Caco-2 (cell line): ENCODE measurements at regions not wholly inside any gene's neighbourhood (a gene's known extent, or its start where the extent isn't known, plus 50 kb on each side); places are given as distances from the start of the nearest gene placed in this dataset.

Experiments used
- BruUV-seq: library from RNA; stranded (reverse); fragments of 400-500 nt; replicated peaks from 2 replicates; lab custom pipeline; 2021; lab: Mats Ljungman, UMichigan
- CTCF ChIA-PET: fragments of 300-600 bp; sonication (Branson Sonifier 250); formaldehyde crosslinking; loops from one replicate; lab custom pipeline; 2022; ENCODE audit warnings: antibody characterized with exemption; lab: Charles Lee
- POLR2A ChIA-PET: fragments of 300-600 bp; sonication (Branson Sonifier 250); formaldehyde crosslinking; loops from one replicate; lab custom pipeline; 2022; ENCODE audit warnings: antibody characterized with exemption; lab: Charles Lee
- DNase-seq, 2 experiments: peaks; one replicate each; pipeline versions ENCODE4 v3.0.0 to v3.0.0-alpha.2; 2020 to 2022
- H3K27me3 ChIP-seq: replicated peaks from 2 replicates; pipeline ENCODE4 v1.6.0; 2011; ENCODE audit warnings: low read length; ENCODE audit not compliant: control insufficient read depth, insufficient read depth
- H3K36me3 ChIP-seq: 2 replicates; pipeline ENCODE4 v1.5.1; 2011; ENCODE audit warnings: low read length; ENCODE audit not compliant: control insufficient read depth, insufficient read depth
- H3K4me1 ChIP-seq: fragments of 250-450 bp; sonication (Bioruptor Pico); 2 replicates; pipeline ENCODE4 v1.5.1; 2020; ENCODE audit warnings: mild to moderate bottlenecking
- H3K4me3 ChIP-seq: 2 replicates; pipeline ENCODE4 v1.5.1; 2011; ENCODE audit warnings: low read depth, mild to moderate bottlenecking, control low read depth, low read length
- H3K9me3 ChIP-seq: fragments of 250-450 bp; sonication (Bioruptor Pico); 2 replicates; pipeline ENCODE4 v1.5.1; 2020; ENCODE audit warnings: mild to moderate bottlenecking, moderate library complexity
- H3K27ac Mint-ChIP-seq: one replicate; pipeline ENCODE4 v1.8.0; 2022; ENCODE audit warnings: mixed read lengths; ENCODE audit not compliant: unreplicated experiment
- H3K27me3 Mint-ChIP-seq: one replicate; pipeline ENCODE4 v1.8.0; 2022; ENCODE audit warnings: mixed read lengths; ENCODE audit not compliant: insufficient read depth, unreplicated experiment
- H3K36me3 Mint-ChIP-seq: one replicate; pipeline ENCODE4 v1.8.0; 2022; ENCODE audit warnings: mild to moderate bottlenecking, mixed read lengths; ENCODE audit not compliant: insufficient read depth, unreplicated experiment
- H3K4me1 Mint-ChIP-seq: one replicate; pipeline ENCODE4 v1.8.0; 2022; ENCODE audit warnings: low read depth, mixed read lengths; ENCODE audit not compliant: unreplicated experiment
- H3K4me3 Mint-ChIP-seq: one replicate; pipeline ENCODE4 v1.8.0; 2022; ENCODE audit warnings: mild to moderate bottlenecking, moderate library complexity, mixed read lengths; ENCODE audit not compliant: unreplicated experiment
- H3K9me3 Mint-ChIP-seq: one replicate; pipeline ENCODE4 v1.8.0; 2022; ENCODE audit warnings: mixed read lengths; ENCODE audit not compliant: unreplicated experiment
- CTCF ChIP-seq, 2 experiments: fragments of 200-600 bp in 1 of 2; IDR thresholded peaks; 1 replicate in 1 of 2; 2 replicates in 1 of 2; pipeline versions ENCODE4 v1.5.1 to v1.8.0; 2011 to 2022; ENCODE audit warnings: antibody characterized with exemption in 1 of 2, control low read depth in 1 of 2, inconsistent platforms in 1 of 2, low read depth in 1 of 2, low read length in 1 of 2, mild to moderate bottlenecking in 1 of 2, moderate library complexity in 1 of 2; ENCODE audit not compliant: insufficient read depth in 1 of 2, severe bottlenecking in 1 of 2, unreplicated experiment in 1 of 2
- intact Hi-C: fragments of 100-400 bp; cut with micrococcal nuclease; formaldehyde crosslinking; loops from one replicate; pipeline ENCODE4 v1.10.0; 2022; ENCODE audit not compliant: unreplicated experiment

DNA sequence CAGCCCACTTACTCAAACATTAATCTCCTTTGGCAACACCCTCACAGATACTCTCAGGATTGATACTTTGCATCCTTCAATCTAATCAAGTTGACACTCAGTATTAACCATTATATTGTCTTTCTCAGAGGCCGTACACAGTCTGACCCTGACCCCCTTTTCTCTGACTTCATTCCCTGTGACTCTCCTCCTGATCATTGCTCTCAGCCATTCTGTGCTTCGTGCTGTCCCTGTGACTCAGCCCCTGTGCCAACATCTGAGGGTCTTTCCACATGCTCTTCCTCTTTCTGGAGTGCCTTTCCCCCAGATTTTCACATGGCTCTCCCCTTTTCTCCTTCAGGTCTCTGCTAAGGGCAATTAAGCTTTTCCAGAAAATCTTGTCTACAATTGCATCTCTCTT lies 289.0 kb upstream of the PHYHIPL start:
- Mint-ChIP-seq H3K27ac (no peak overlapping the region), H3K36me3 (no peaks in the 10 kb centered on the region), H3K4me1 (no peaks in the 10 kb centered on the region), H3K27me3 (no peaks in the 10 kb centered on the region), H3K4me3 (no peak overlapping the region), H3K9me3 (peaks cover 2% of the 10 kb centered on the region)
- H3K4me1 ChIP-seq = no peaks in the 10 kb centered on the region
- TF ChIP-seq CTCF (IDR thresholded peaks at IDR 0.05; ENCODE audit: insufficient read depth in 1 of 2, low read depth in 1 of 2, low read length in 1 of 2, severe bottlenecking in 1 of 2, unreplicated experiment in 1 of 2) = no peak
- ChIA-PET POLR2A (no interaction called here), CTCF (no interaction called here)
- H3K27me3 ChIP-seq = no peaks in the 10 kb centered on the region
- no peaks in the 10 kb centered on the region for H3K9me3 ChIP-seq
- BruUV-seq = no TSS peak
- no peak overlapping the region for H3K4me3 ChIP-seq
- intact Hi-C loops = no loop called here
- no peaks in the 10 kb centered on the region for H3K36me3 ChIP-seq
- DNase-seq = no peak

DNA sequence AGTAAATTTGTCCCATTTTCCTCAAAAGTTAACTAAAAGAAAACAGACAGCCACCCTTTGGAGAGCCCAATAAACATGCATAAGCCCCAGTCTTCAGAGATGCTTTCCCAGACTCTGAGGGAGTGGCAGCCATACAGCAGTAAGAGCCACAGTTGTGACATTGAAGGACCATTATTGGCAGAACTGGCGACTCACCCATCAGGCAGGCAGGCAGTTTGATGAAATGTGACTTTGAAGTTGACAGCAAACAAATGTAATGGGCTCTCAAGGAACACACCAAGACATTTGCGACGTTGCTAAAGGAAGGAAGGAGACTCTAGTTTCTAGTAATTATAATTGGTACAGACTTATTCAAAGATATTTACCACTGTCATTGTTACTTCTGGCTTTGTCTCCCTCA lies 287.5 kb upstream of the PHYHIPL start:
- POLR2A ChIA-PET = no interaction called here
- H3K27me3 ChIP-seq = no peaks in the 10 kb centered on the region
- CTCF ChIA-PET = no interaction called here

DNA sequence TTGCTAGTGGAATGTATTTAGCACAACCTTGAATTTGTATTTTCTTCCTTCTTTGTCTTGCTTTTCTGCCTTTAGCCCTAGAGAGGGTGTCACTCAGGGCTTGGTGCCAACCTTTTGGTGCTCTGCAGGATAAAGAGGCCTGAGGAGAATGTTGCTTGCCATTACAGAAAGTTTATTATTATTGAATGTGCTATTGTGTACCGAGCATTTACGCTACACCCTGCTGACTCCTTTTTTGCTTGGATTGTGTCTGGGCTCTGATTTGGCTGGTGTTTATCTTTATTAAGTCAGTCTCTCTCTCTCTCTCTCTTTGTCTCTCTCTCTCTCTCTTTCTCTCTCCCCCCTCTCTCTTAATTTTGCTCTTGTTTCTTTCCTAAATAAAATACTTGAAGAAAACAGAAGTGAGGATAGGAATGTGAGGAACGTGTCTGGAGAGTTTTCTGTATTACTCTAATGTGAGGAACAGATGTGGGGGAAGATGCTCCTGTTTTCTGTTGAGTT lies 284.4 kb upstream of the PHYHIPL start:
- ChIA-PET CTCF (no interaction called here), POLR2A (no interaction called here)
- Mint-ChIP-seq H3K4me3 (no peak overlapping the region), H3K4me1 (peaks cover 13% of the 10 kb centered on the region), H3K9me3 (no peaks in the 10 kb centered on the region), H3K27me3 (no peaks in the 10 kb centered on the region), H3K27ac (no peak overlapping the region), H3K36me3 (peaks cover 6% of the 10 kb centered on the region)
- H3K4me3 ChIP-seq = no peak overlapping the region
- DNase-seq = no peak
- intact Hi-C loops = no loop called here
- no peaks in the 10 kb centered on the region for H3K27me3 ChIP-seq
- H3K36me3 ChIP-seq = no peaks in the 10 kb centered on the region
- H3K9me3 ChIP-seq = no peaks in the 10 kb centered on the region
- no peak for TF ChIP-seq CTCF (IDR thresholded peaks at IDR 0.05; ENCODE audit: insufficient read depth in 1 of 2, low read depth in 1 of 2, low read length in 1 of 2, severe bottlenecking in 1 of 2, unreplicated experiment in 1 of 2)
- no TSS peak for BruUV-seq
- H3K4me1 ChIP-seq = peaks cover 27% of the 10 kb centered on the region

More for the DNA sequence above, 287.5 kb upstream of the PHYHIPL start:
- H3K36me3 Mint-ChIP-seq = no peaks in the 10 kb centered on the region
- Histone ChIP-seq H3K9me3 (no peaks in the 10 kb centered on the region), H3K4me3 (no peak overlapping the region), H3K4me1 (peaks cover 1% of the 10 kb centered on the region), H3K36me3 (no peaks in the 10 kb centered on the region)
- H3K27me3 Mint-ChIP-seq = no peaks in the 10 kb centered on the region
- no TSS peak for BruUV-seq
- H3K4me1 Mint-ChIP-seq = no peaks in the 10 kb centered on the region
- H3K9me3 Mint-ChIP-seq = no peaks in the 10 kb centered on the region
- TF ChIP-seq CTCF (IDR thresholded peaks at IDR 0.05; ENCODE audit: insufficient read depth in 1 of 2, low read depth in 1 of 2, low read length in 1 of 2, severe bottlenecking in 1 of 2, unreplicated experiment in 1 of 2) = no peak
- no peak overlapping the region for H3K27ac Mint-ChIP-seq
- intact Hi-C loops = no loop called here
- no peak overlapping the region for H3K4me3 Mint-ChIP-seq
- no peak for DNase-seq
